ENCODE measurements at regions not wholly inside any gene's neighbourhood (a gene's known extent, or its start where the extent isn't known, plus 50 kb on each side); places are given as distances from the start of the nearest gene placed in this dataset.

DNA sequence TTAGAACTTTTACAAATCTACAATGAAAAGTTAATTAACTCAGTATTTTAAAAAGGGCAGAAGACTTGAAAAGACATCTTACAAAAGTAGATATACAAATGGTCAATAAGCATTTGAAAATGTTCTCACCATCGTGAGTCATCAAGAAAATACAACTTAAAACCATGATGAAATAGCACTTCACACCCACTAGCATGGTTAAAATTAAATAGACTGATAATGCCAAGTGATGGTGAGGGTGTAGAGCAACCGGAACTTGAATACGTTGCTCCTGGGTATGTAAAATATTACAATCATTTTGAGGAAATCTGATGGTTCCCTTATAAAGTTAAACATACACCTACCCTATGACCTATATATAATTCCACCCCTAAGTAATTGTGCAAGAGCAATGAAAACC, 319.8 kb upstream of the UMPS start:
- intact Hi-C loops (cut with DNase I), result no loop called here
- Histone ChIP-seq H3K9me3 (no peaks in the 10 kb centered on the region), H3K36me3 (no peaks in the 10 kb centered on the region), H3K4me1 (no peaks in the 10 kb centered on the region), H3K27ac (no peak overlapping the region), H3K27me3 (no peaks in the 10 kb centered on the region), H3K4me3 (replicated peaks in 1 of 3) (no peak overlapping the region)
- DNase-seq, result no peak
- TF ChIP-seq, protein P1, sequence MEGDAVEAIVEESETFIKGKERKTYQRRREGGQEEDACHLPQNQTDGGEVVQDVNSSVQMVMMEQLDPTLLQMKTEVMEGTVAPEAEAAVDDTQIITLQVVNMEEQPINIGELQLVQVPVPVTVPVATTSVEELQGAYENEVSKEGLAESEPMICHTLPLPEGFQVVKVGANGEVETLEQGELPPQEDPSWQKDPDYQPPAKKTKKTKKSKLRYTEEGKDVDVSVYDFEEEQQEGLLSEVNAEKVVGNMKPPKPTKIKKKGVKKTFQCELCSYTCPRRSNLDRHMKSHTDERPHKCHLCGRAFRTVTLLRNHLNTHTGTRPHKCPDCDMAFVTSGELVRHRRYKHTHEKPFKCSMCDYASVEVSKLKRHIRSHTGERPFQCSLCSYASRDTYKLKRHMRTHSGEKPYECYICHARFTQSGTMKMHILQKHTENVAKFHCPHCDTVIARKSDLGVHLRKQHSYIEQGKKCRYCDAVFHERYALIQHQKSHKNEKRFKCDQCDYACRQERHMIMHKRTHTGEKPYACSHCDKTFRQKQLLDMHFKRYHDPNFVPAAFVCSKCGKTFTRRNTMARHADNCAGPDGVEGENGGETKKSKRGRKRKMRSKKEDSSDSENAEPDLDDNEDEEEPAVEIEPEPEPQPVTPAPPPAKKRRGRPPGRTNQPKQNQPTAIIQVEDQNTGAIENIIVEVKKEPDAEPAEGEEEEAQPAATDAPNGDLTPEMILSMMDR (IDR thresholded peaks at IDR 0.05), result no peak
- TF ChIP-seq POLR2A (IDR thresholded peaks at IDR 0.05), result no peak
- WGBS, 2 donors, result 94 to 96% methylated on average over 3 of the region's 3 CpGs

DNA sequence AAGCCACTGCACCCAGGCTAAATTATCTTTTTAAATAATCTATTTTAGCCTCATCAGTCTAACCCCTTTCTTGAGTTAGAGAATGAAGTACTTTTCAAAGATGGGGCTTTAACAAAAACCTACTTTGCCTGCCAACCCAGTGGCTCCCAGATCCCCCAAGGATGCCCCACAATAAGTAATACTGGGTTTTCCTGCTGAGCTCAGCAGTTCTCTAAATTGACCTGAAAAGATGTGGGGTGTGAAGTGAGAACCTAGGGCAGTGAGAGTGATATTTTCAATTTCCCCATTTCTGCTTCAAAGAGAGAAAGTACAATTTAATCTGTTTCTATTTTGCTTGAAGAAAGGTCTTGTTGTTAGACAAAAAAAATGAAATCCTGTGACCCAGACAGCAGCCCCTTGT, 318.5 kb upstream of the UMPS start:
- intact Hi-C loops (cut with DNase I), result no loop called here
- H3K4me3 ChIP-seq (replicated peaks in 1 of 3), result no peak overlapping the region
- no peaks in the 10 kb centered on the region for H3K27me3 ChIP-seq
- no peak for TF ChIP-seq POLR2A (IDR thresholded peaks at IDR 0.05)
- TF ChIP-seq, protein P1 (IDR thresholded peaks at IDR 0.05), result no peak
- DNase-seq, result no peak
- H3K9me3 ChIP-seq, result no peaks in the 10 kb centered on the region
- H3K4me1 ChIP-seq, result no peaks in the 10 kb centered on the region
- no peak overlapping the region for H3K27ac ChIP-seq
- H3K36me3 ChIP-seq, result no peaks in the 10 kb centered on the region

DNA sequence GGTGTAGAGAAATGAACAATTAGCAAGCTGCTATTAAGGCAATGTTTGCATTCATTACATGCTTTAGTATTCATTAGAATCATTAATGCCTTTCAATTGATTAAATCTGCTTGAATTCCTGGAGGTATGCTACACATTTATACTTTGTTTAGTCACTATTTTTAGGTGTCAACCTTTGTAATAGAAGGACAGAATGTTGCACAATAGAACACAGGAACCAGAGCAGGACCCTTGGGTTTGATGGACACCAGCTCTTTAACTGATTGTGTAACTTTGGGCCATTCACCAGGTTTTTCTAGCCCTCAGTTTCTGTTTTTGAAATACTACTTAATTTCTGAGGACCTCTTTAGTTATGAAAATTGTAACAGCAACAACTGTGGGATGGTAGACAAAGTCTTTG, 317.6 kb upstream of the UMPS start:
- Histone ChIP-seq H3K27me3 (no peaks in the 10 kb centered on the region), H3K4me1 (no peaks in the 10 kb centered on the region), H3K27ac (no peak overlapping the region), H3K9me3 (no peaks in the 10 kb centered on the region), H3K4me3 (replicated peaks in 1 of 3) (no peak overlapping the region), H3K36me3 (no peaks in the 10 kb centered on the region)
- intact Hi-C loops (cut with DNase I), result no loop called here
- TF ChIP-seq, protein P1 (IDR thresholded peaks at IDR 0.05), result no peak
- TF ChIP-seq POLR2A (IDR thresholded peaks at IDR 0.05), result no peak
- DNase-seq, result no peak

DNA sequence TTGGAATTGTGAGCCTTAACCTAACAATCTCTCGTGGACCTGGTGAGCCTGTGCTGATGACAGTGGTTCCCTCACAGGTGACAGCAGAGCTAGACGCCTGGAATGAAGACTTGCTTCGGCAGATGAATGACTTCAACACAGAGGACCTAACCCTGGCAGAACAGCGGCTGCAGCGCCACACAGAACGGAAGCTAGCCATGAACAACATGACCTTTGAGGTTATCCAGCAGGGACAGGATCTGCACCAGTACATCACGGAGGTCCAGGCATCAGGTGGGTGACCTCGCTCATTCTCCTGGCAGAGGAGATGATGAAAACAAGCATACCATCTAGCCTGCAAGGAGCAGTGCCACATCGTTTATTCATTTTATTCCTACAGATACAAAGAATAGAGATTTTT, 316.9 kb upstream of the UMPS start:
- 89 to 93% methylated on average over 9 of the region's 9 CpGs for WGBS, 2 donors
- no peaks in the 10 kb centered on the region for H3K9me3 ChIP-seq
- intact Hi-C loops (cut with DNase I), result no loop called here
- TF ChIP-seq POLR2A (IDR thresholded peaks at IDR 0.05), result no peak
- TF ChIP-seq, protein P1 (IDR thresholded peaks at IDR 0.05), result no peak
- no peak overlapping the region for H3K4me3 ChIP-seq (replicated peaks in 1 of 3)
- no peaks in the 10 kb centered on the region for H3K36me3 ChIP-seq
- DNase-seq, result no peak
- no peaks in the 10 kb centered on the region for H3K27me3 ChIP-seq
- H3K4me1 ChIP-seq, result no peaks in the 10 kb centered on the region
- no peak overlapping the region for H3K27ac ChIP-seq

DNA sequence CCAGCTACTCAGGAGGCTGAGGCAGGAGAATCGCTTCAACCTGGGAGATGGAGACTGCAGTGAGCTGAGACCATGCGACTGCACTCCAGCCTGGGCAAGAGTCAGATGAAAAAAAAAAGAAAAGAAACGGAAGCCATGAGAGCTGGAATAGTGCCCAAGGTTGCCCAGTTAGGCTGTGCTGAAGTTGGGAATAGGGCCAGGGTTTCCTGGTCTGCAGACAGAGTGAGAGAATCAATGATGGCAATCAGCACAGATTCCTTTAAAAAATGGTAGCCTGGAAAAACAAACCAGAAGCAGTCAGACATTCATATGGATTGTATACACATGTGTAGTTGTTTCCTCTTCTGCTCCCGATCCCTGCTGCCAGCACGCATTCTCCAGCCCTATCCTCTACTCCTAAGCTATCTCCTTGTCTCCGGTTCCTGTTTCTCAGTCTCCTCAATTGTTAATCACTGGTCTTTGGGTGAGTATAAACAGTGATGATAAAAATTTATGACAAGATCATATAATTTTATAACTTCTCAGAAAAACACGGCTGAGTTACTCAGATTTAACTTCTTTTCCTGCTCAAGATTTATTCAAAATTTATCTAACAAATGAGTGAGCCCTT, 316.2 kb upstream of the UMPS start:
- Histone ChIP-seq H3K9me3 (no peaks in the 10 kb centered on the region), H3K4me3 (replicated peaks in 1 of 3) (no peak overlapping the region), H3K27me3 (no peaks in the 10 kb centered on the region), H3K4me1 (no peaks in the 10 kb centered on the region), H3K27ac (no peak overlapping the region), H3K36me3 (no peaks in the 10 kb centered on the region)
- no peak for DNase-seq
- intact Hi-C loops (cut with DNase I), result no loop called here
- WGBS, 2 donors, result 84 to 89% methylated on average over 7 of the region's 7 CpGs
- no peak for TF ChIP-seq POLR2A (IDR thresholded peaks at IDR 0.05)
- TF ChIP-seq, protein P1 (IDR thresholded peaks at IDR 0.05), result no peak

All from thyroid gland (tissue), 4 donors.